NCI-H2196 (cell line): ENCODE measurements at regions not wholly inside any gene's neighbourhood (a gene's known extent, or its start where the extent isn't known, plus 50 kb on each side); places are given as distances from the start of the nearest gene placed in this dataset.

Experiments
- DNase-seq: peaks from one replicate; lab custom pipeline; 2025; ENCODE audit not compliant: unreplicated experiment; lab: John Stamatoyannopoulos, UW

DNA sequence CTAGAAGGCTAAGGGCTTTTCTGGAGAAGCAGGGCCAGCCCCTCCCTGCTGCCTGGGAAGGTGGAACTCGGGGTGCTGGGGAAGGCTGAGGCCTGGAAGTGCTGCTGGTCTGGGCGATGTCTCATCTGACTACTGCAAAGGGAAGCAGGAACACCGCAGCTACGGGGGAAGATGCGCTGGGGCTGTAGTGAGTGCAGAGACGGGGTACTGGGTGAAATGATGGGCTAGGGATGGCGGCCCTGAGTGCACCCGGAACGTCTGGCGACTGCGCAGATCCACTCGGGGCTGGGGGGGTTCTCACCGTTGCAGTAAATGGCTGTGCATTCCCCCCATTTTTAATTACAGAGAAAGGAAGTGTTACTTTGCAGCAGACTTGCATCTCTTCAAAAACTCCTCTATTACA is 195.4 kb upstream of the ADARB2 start:
- DNase-seq = no peak

DNA sequence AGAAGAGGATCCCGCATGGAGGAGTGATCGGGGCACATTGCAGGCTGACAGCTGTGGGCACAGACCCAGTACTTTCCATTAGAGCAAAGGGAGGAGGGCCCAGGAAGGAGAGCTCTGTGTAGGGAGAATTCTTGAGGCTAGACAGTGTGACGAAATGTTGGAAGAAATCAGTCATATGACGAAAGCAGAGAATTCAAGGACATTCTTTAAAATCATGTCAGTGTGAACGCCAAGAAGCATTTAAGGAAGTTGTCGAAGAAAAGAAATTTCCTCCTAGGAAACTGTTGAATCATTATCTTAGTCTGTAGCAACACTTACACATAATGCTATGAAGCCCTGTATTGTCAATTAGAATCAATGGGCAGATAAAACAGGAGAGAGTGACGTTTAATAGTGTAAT is 191.3 kb upstream of the ADARB2 start:
- no peak for DNase-seq

DNA sequence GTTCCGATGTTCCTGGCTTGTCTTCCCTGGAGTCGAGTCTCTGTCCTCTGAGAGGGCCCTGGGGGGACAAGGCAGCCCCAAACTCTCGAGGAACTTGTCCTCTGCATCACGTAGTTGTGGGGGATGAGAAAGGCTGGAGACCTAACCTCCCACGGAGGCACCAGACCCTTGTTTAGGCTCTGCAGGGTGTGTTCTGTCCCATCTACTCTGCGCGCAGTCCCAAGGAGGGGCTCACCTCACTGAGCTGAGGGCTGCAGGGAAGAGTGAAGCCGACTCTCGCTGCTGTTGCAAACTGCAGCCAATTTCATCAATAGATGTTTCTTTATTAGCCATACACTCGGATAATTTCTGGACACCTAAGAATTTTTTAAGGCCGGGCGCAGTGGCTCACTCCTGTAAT is 186.7 kb upstream of the ADARB2 start:
- DNase-seq = no peak

DNA sequence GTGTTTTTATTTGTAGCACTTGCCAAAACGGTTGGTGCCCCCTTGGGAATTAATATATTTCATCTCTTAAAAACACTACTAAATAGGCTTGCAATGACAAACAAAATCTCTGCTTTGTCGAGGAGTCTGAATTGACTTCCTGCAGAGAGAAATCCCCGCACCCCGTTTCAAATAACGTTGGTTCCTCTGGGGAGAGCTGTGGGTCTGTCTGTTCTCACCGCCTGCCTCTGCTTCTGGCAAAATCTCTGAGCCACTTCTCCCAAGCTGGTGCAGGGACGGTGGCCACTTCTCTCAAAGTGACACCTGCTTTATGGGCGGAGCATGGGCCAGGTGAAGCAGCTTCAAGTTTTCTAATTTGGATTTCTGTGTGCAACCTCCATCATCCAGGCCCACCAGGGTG is 186.3 kb upstream of the ADARB2 start:
- DNase-seq = no peak

DNA sequence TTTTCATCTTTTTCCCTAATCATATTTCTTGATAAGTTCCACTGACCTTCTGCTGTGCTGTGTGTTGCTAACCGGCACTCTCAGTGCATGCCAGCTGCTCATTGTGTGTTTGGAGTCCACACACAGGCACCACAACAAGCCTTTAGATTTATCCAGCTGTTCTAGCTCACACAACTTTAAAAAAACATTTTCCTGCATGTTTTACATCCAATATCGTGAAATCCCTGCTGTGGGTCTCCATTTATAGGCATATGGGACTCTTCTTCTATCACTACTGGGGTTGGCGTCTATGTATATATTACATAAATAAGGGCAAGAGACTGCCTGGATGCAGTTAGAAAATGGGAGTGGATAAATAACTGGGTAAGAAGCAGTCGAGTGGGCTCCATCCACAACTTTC is 183.6 kb upstream of the ADARB2 start:
- no peak for DNase-seq

DNA sequence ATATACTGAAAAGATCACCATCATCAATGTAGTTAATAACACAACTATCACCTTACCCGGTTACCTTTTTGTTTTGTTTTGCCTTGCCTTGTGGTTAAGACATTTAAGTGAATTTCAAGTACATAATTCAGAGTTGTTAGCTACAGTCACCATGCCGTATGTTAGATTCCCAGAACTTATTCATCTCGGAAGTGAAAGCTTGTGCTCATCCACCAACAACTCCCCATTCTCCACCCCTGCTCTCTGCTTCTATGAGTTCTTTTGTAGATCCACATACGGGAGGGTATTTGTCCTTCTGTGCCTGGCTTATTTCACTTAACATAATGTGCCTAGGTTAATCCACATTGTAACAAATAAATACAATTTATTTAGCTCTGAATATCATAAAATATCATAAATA is 182.8 kb upstream of the ADARB2 start:
- no peak for DNase-seq

DNA sequence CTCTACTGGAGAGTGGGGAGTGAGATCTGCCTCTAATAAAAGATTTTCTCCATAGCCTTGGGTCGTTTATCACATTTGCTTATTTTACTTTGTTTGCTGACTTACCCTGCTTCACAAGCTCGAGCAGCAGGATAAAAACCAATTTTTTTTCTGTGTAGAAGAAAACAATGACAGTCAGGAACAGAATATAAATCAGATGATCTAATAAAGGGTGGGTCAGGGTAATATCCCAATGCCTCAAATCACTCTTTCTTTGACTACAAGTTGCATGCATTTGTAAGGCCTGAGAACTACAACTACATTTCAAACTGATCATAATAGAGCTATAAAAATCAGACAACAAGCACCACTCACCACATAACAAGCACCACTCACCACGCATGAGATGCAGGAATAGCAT is 174.4 kb upstream of the ADARB2 start:
- no peak for DNase-seq

DNA sequence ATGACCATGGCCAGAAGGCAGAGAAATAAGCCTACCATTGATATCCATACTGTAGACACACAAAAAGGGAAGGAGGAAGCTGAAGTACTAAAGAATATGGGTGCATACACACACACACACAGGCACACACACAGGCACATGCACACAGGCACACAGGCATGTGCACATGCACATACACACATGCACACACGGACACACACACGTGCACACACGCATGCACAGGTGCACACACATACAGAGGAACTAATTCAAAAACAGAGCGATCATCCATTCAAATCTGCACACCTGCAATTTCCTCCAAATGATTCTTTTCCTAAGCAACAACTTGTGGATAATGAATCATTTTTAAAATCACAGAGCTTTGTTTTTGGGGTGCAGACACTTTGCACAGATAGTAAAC is 166.7 kb upstream of the ADARB2 start:
- no peak for DNase-seq

DNA sequence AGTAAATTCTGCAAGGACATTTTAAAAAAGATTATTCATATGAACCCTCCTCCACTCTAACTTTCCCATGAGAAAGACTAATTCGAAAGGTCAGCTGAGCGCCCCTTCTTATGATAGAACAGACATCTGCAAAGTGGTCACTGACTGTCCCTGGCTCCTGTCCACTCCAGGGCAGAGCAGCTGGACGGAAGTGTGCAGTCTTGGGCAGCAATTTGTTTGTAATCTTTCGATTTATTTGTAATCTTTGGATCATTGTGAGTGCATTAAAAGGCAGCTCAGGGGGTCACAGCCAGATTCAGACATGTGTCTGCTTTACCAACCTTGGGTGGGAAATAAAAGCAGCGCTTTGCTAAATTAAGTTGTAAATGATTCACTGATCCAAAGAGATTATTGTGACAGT is 158.8 kb upstream of the ADARB2 start:
- DNase-seq = no peak

DNA sequence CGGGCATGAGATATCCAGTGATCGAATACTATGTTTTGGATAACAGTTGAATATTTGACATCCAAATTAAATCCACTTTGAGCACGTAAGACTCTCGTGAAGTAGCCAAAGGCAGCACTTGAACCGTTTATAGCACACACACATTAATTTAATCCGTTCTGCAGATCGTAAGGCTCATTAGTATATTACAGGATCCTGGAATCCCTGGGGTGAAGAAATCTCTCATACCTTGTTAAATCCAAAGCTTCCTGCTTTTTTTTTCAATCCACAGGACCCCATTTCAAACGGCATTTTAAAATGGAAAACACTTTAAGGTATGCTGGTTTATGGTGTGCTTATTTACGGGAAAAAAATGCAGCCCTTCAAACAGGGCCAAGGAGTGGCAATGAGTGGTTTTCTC is 158.4 kb upstream of the ADARB2 start:
- DNase-seq = no peak

DNA sequence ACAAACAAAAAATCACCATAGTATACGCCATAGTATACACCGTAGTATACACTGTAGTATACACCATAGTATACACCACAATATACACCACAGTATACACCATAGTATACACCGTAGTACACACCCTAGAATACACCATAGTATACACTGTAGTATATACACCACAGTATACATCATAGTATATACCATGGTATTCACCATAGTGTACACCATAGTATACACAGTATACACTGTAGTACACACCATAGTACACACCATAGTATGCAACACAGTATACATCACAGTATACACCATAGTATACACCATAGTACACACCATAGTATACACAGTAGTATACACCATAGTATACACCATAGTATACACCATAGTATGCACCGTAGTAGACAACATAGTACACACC is 157.6 kb upstream of the ADARB2 start:
- no peak for DNase-seq

DNA sequence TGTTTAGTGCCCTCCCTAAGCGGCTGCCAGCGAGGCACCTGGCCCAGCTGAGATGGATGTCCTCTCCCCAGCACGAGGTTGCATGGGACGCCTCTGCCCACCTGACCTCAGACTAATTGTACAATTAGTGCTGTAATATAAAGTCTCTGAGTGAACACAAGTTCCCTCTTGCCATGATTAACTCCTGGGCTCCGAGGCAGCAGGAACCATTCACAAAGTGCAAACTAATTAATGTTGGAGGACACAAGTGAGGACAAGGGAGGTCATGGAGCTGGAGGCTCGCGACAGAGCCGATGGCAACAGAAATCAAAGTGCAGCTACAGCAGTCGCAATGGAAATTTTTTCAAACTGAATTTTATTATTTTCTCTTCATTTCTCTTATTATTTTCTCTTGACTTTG is 156.6 kb upstream of the ADARB2 start:
- DNase-seq = no peak

DNA sequence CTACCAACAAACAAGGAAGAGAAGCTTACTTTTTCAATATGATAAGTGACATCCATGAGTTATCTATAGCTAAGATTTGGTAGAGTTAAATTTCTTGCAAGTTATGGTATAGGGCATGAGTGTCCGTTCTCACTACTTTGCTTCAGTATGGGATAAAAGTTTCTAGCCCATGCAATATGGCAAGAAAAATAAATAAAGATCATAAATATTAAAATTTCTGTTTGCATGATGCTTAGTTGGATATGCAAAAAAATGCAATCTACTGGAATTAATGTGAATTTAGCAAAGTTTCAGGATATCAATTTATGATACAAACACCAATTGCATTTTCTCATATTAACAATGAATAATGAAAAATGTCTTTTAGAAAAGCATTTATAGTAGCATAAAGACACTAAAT is 148.7 kb upstream of the ADARB2 start:
- DNase-seq = no peak

DNA sequence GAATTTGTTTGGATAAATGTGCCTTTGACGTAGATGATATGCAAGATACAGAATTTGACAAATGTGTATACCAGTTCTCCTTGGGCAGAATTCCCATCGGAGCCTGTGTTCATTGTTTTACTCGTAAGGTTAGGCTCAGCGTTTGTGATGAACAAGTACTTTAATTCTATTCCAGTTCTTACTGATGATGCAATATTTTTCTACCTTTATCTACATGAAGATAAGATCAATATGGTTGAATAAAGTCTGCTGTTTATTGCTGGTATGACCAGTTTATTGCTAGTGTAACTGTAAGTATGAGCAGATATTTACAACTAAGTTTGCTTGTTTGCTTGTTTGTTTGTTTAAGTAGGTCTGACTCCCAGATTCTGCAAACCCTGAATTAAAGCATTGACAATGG is 145.4 kb upstream of the ADARB2 start:
- DNase-seq = no peak

DNA sequence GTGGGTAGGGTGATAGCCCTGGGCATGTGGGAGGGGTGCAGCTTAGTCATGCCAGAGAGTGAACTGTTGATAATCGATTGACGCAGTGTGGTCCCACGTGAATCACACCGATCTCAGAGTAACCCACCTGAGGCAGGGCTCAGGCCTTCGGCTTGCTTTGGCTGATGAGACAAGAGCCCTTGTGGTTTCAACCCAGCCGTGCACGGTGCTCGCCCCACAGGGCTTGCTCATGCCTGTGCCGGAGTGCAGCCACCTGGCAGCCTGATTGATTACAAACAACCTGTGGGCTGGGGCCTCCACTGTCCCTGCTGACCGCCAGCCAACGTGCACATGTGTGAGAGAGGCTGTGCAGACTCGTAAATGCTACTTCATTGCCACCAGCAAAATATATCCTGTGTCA is 144.9 kb upstream of the ADARB2 start:
- DNase-seq = no peak

DNA sequence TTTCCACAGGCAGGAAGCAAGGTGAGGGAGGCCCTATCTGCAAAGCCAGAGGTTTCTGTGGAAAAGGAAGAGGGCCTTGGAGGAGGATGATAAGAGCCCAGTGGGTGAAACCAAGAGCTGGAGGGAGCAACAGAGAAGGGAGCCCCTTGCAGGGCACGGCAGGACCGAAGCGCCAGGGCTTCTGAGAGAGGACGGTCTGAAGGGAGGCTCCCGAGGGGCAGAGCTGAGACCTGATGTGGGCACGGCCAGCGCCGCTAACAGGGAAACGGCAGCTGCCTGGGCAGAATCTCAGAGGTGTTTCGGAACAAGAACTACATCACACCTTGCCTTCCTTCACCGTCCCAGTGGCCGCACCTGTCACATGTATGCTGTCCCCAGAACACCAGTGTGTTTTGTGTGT is 144.3 kb upstream of the ADARB2 start:
- no peak for DNase-seq

DNA sequence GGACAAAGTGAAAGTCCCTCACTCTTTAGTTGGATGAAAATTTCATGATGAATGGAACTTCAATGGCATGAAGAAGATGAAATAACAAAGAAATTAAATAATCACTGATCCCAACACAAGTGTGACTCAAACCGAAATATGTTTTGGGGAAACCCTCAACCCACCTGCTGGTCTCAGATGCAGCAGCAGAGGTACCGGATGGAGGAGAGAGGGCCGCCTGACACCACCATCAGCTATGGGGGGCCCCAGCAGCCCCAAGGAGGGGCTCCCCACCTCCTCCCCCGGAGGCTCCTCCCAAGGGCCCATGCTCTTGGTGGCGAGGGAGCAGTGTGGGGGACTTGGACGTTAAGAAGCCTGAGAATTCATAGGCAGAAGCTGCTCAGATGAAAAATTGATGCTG is 137.2 kb upstream of the ADARB2 start:
- DNase-seq = no peak

DNA sequence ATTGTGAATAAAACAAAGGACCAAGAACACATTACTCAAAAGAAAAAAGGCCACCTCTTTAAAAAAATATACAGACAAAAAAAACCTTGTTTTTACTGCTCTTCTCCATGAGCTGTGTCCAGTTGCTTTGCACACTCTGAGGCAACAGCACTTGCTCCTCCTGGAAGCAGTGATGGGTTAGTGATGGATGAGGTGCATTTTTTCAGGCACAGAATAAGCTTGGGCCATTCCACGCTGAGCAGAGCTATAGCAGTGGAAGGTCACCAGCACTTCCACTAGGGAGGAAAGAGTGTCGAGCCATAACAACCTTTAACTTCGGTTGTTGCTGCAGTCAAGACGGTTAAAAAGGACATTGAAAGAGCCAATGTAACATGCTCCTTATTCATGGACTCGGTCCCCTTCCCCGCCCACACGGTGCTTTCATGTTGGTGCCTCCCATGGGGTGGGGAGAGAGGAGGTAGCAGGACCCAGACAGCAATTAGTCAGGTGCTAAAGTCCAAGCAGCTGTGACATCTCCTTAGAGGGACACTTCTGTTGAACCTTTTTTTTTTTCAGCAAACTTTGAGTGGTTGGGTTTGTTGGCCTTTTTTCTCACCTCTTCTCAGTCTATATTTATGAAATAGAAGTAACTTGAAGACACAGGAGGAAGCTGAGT is 136.5 kb upstream of the ADARB2 start:
- no peak for DNase-seq

DNA sequence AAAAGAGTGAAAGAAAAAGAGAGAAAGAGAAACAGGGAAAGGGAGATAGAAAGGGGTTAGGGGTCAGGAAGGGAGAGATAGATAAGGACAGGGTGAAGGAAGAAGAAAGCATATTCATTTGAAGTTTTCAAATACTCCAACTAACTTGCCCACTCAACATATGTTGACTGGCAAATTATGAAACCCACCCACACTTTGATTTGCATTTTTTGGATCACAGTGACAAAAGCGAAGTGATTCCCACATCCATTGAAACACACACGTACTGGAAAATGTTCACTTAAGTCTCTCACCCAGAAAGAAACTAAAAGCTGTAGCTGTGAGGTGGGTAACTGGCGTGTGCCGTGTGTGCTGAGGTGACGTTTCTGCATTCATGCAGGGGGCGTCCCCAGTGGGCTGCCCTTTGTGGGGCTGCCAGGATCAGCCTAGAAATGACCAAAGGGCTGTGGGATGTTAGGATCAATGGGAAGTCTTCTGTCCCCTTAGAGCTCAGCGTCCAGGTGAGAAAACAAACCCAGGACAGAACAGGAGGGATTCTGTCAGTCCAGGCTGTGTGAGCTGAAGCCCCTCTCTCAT is 134.9 kb upstream of the ADARB2 start:
- no peak for DNase-seq

DNA sequence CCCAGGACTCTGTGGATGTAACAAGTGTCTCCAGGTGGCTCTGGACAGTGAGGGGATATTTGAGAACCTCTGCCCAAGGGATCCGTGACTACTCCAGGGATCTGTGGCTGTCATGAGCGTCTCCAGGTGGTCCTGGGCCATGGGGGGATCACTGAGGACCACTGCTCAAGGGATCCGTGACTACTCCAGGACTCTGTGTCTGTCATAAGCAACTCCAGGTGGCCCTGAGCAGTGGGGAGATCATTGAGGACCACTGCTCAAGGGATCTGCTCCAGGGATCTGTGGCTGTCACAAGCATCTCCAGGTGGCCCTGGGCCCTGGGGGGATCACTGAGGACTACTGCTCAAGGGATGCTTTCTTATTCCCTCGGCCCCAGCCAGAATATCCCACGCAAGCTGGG is 133.2 kb upstream of the ADARB2 start:
- no peak for DNase-seq

DNA sequence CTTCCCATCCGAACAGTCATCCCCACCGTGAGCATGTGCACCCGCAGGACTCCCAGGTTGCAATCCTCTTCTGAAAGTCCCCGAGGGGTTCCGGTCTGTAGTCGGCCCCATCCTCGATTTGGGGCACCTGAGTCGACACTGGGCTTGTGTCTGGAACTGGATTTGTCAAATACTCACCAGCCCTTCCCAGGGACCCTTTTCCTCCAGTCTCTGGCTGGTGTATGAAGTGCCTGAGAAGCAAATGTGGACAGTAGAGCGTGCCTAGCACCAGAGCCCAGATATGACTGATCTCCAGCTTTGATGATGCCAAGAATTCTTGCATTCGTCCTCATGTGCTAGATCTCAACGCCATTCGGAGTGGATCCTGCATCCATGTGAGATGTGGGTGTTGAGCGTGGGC is 132.5 kb upstream of the ADARB2 start:
- DNase-seq = no peak

DNA sequence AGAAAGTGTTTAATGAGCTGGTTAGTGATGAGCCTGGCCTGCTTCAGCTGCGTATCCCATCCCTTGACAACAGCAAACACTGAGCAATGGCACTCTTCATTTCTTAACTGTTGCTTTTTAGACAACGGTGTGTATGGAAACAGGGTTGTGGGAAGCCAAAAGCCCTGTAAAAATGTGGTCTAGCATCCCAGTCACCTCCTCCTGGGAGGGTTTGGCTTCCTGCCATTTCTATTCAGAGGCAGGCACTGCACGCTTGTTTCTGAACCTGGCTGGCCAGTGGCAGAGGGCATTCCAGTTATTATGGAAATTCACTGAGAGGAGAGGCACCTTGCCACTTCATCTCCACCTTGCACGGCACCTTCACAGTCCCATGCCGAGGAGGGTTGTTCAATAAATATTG is 123.0 kb upstream of the ADARB2 start:
- DNase-seq = peak; percentile 12

DNA sequence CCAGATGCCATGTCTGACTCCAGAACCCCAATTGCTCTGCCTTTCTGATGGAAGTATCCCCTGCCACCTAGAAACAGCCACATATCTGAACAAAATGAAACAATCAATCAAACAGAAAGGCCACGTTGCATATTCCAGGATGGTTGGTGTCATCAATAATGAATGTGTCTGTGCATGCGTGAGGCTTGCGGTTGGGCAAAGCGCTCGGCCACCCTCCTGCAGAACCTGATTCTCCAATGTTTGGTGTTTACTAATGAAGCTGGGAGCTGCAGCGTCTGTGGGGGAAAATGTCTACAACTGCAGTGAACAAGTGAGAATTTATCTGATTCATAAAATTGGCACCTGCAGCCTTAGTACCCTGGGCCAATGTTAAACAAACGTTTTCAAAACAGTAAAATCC is 121.2 kb upstream of the ADARB2 start:
- no peak for DNase-seq
